GM12878 (cell line): ENCODE measurements at regions not wholly inside any gene's neighbourhood (a gene's known extent, or its start where the extent isn't known, plus 50 kb on each side); places are given as distances from the start of the nearest gene placed in this dataset.

Experiments used
- ATAC-seq: fragments of 200-7000 bp; cut with Tn5 transposase; 3 replicates; pipeline ENCODE4 v1.9.1; 2020; ENCODE audit warnings: mild to moderate bottlenecking, moderate library complexity
- BruUV-seq: library from RNA; stranded (reverse); fragments of 400-500 nt; replicated peaks from 2 replicates; lab custom pipeline; 2021; lab: Mats Ljungman, UMichigan
- CTCF ChIA-PET: fragments of 300-600 bp; sonication (Branson Sonifier 250); formaldehyde crosslinking; extraction: SDS; loops from one replicate; lab custom pipeline; 2021; ENCODE audit warnings: inconsistent platforms; lab: Yijun Ruan, JAX
- POLR2A ChIA-PET: fragments of 350-600 bp; formaldehyde crosslinking; extraction: SDS; loops from one replicate; lab custom pipeline; 2021; ENCODE audit warnings: inconsistent platforms; lab: Charles Lee
- RAD21 ChIA-PET: fragments of 300-600 bp; sonication (Branson Sonifier 250); formaldehyde crosslinking; loops from one replicate; lab custom pipeline; 2023; ENCODE audit warnings: antibody characterized with exemption; ENCODE audit not compliant: unreplicated experiment; lab: Charles Lee
- SMC1A ChIA-PET: fragments of 300-600 bp; sonication (Branson Sonifier 250); formaldehyde crosslinking; loops from one replicate; lab custom pipeline; 2023; ENCODE audit not compliant: unreplicated experiment, uncharacterized antibody; lab: Charles Lee
- DNase-seq: peaks from one replicate; pipeline ENCODE4 v3.0.0-alpha.2; 2011; ENCODE audit warnings: low read depth, low spot score
- FAIRE-seq: peaks from 3 replicates; lab custom pipeline; 2011; peaks lifted over from hg19 to GRCh38; lab: Jason Lieb, UNC
- H2AFZ ChIP-seq: 2 replicates; pipeline ENCODE4 v1.6.0; 2011; ENCODE audit warnings: low read depth, low read length, control low read depth; ENCODE audit not compliant: control insufficient read depth
- H3K27ac ChIP-seq: 2 replicates; pipeline ENCODE4 v1.5.1; 2011; ENCODE audit warnings: control low read depth; ENCODE audit not compliant: control insufficient read depth, insufficient read depth
- H3K27me3 ChIP-seq, 2 experiments: replicated peaks in 1 of 2; 2 replicates each; pipeline versions ENCODE4 v1.6.0 to v1.6.1; 2011; ENCODE audit warnings: low read length in 1 of 2; ENCODE audit not compliant: control insufficient read depth in 2 of 2, insufficient read depth in 2 of 2
- H3K36me3 ChIP-seq, 2 experiments: 2 replicates each; pipeline ENCODE4 v1.5.1; 2011; ENCODE audit warnings: low read length in 1 of 2; ENCODE audit not compliant: control insufficient read depth in 2 of 2, insufficient read depth in 2 of 2
- H3K4me1 ChIP-seq: 2 replicates; pipeline ENCODE4 v1.6.1; 2011; ENCODE audit warnings: mild to moderate bottlenecking, low read length, moderate library complexity, mixed read lengths; ENCODE audit not compliant: control insufficient read depth, insufficient read depth
- H3K4me2 ChIP-seq: 2 replicates; pipeline ENCODE4 v1.6.0; 2011; ENCODE audit warnings: control low read depth; ENCODE audit not compliant: control insufficient read depth, insufficient read depth
- H3K4me3 ChIP-seq: fragments of 200-600 bp; sonication (generic); 2 replicates; pipeline ENCODE4 v1.5.1; 2016
- H3K79me2 ChIP-seq: 2 replicates; pipeline ENCODE4 v1.6.0; 2011; ENCODE audit warnings: low read length; ENCODE audit not compliant: control insufficient read depth, insufficient read depth
- H3K9ac ChIP-seq: 2 replicates; pipeline ENCODE4 v1.8.0; 2011; ENCODE audit warnings: low read length, control low read depth, mixed read lengths; ENCODE audit not compliant: control insufficient read depth, insufficient read depth
- H3K9me3 ChIP-seq: replicated peaks from 3 replicates; pipeline ENCODE4 v1.5.1; 2011; ENCODE audit warnings: mild to moderate bottlenecking, low read length; ENCODE audit not compliant: control insufficient read depth, insufficient read depth
- H4K20me1 ChIP-seq: 2 replicates; pipeline ENCODE4 v1.6.0; 2011; ENCODE audit not compliant: control insufficient read depth, insufficient read depth
- BMI1 ChIP-seq: fragments of 450-650 bp; IDR thresholded peaks from 2 replicates; pipeline ENCODE4 v1.6.1; 2016; ENCODE audit warnings: mild to moderate bottlenecking, moderate library complexity, borderline replicate concordance
- CHD4 ChIP-seq: fragments of 200-600 bp; sonication (generic); IDR thresholded peaks from 2 replicates; pipeline ENCODE4 v1.6.1; 2016; ENCODE audit warnings: mild to moderate bottlenecking
- CREM ChIP-seq: IDR thresholded peaks from 2 replicates; pipeline ENCODE4 v1.6.1; 2014; ENCODE audit warnings: antibody characterized with exemption, low read depth
- EED ChIP-seq: sonication (generic); IDR thresholded peaks from 2 replicates; pipeline ENCODE4 v1.6.1; 2016; ENCODE audit warnings: antibody characterized with exemption, low read depth
- IRF3 ChIP-seq: fragments of 450-650 bp; IDR thresholded peaks from 2 replicates; pipeline ENCODE4 v1.6.1; 2014; ENCODE audit warnings: mild to moderate bottlenecking
- KDM1A ChIP-seq: fragments of 200-600 bp; sonication (generic); IDR thresholded peaks from 2 replicates; pipeline ENCODE4 v1.6.1; 2016; ENCODE audit warnings: borderline replicate concordance
- MTA3 ChIP-seq: IDR thresholded peaks from 2 replicates; pipeline ENCODE4 v1.6.1; 2012; ENCODE audit warnings: low read length, inconsistent platforms, borderline replicate concordance
- POLR2A ChIP-seq: IDR thresholded peaks from 2 replicates; pipeline ENCODE4 v1.6.1; 2011; ENCODE audit warnings: low read depth, mild to moderate bottlenecking, low read length
- REST ChIP-seq: IDR thresholded peaks from 2 replicates; pipeline ENCODE4 v1.6.1; 2012; ENCODE audit warnings: mild to moderate bottlenecking, low read depth, low read length
- ZBED1 ChIP-seq: IDR thresholded peaks from 2 replicates; pipeline ENCODE4 v1.6.1; 2016; ENCODE audit warnings: borderline replicate concordance
- ZNF687 ChIP-seq: fragments of 450-650 bp; IDR thresholded peaks from 2 replicates; pipeline ENCODE4 v1.6.1; 2017; ENCODE audit warnings: mild to moderate bottlenecking, moderate library complexity
- WGBS: methylation state at CpG from one replicate; pipeline ENCODE4 v1.1.6; 2016; ENCODE audit warnings: low lambda C conversion rate; ENCODE audit not compliant: insufficient replicate concordance, insufficient coverage; ENCODE audit errors: missing lambda C conversion rate; 5-methylcytosine and 5-hydroxymethylcytosine counted together
- in situ Hi-C: fragments of 300-500 bp; cut with MboI; formaldehyde crosslinking; loops from 9 replicates; pipeline ENCODE4 v1.14.3; 2018; ENCODE audit warnings: mixed read lengths
- intact Hi-C: fragments of 100-400 bp; cut with micrococcal nuclease; formaldehyde crosslinking; loops from one replicate; pipeline ENCODE4 v1.14.2; 2022; ENCODE audit not compliant: unreplicated experiment

- no peak for TF ChIP-seq ZNF687
- TF ChIP-seq KDM1A = no peak
- no peak for TF ChIP-seq CHD4
- TF ChIP-seq ZBED1 = no peak
- TF ChIP-seq POLR2A = no peak
- no peak for TF ChIP-seq BMI1
- TF ChIP-seq EED = no peak
- TF ChIP-seq, all 136 proteins: peak for 0
Measured at GRCh38 chr10:30560326-30560725, 69.2 kb downstream of the LYZL2 start (continued).

GRCh38 chr10:30559180-30559579, 70.4 kb downstream of the LYZL2 start:
- CTCF ChIA-PET = interaction anchor here (0.9 to 2.0 kb wide), 4 partner anchors 14 to 32 kb away, joined by 3 to 12 read pairs (median 4); no protein-coding TSS in a partner anchor
- TF ChIP-seq CREM (no peak), IRF3 (no peak), MTA3 (no peak), REST (no peak), ZNF687 (no peak)

More at GRCh38 chr10:30559180-30559579, 70.4 kb downstream of the LYZL2 start:
- no peaks in the 10 kb centered on the region for H3K36me3 ChIP-seq
- H3K4me2 ChIP-seq = no peak overlapping the region
- H4K20me1 ChIP-seq = no peaks in the 10 kb centered on the region
- WGBS = 64% methylated on average over 9 of the region's 9 CpGs
- intact Hi-C loops = no loop called here
- H2AFZ ChIP-seq = no peak overlapping the region
- no peaks in the 10 kb centered on the region; a peak in 1 of 4 replicates for H3K27me3 ChIP-seq
- in situ Hi-C loops = no loop called here
- peaks cover 3% of the 10 kb centered on the region for H3K4me1 ChIP-seq
- ChIA-PET POLR2A (interaction anchor here (0.6 to 0.7 kb wide), 2 partner anchors 14 to 210 kb away, joined by 4 to 7 read pairs; partner anchors contain the start of gene MTPAP), SMC1A (no interaction called here), RAD21 (no interaction called here)
- no peak overlapping the region for H3K9ac ChIP-seq
- BruUV-seq = no TSS peak
- no peaks in the 10 kb centered on the region for H3K79me2 ChIP-seq
- H3K9me3 ChIP-seq = no peaks in the 10 kb centered on the region
- no peak overlapping the region for H3K4me3 ChIP-seq
- FAIRE-seq (no peak), DNase-seq (no peak), ATAC-seq (no peak)
- H3K27ac ChIP-seq = no peak overlapping the region
